ENCODE measurements at regions not wholly inside any gene's neighbourhood (a gene's known extent, or its start where the extent isn't known, plus 50 kb on each side); places are given as distances from the start of the nearest gene placed in this dataset.

DNA sequence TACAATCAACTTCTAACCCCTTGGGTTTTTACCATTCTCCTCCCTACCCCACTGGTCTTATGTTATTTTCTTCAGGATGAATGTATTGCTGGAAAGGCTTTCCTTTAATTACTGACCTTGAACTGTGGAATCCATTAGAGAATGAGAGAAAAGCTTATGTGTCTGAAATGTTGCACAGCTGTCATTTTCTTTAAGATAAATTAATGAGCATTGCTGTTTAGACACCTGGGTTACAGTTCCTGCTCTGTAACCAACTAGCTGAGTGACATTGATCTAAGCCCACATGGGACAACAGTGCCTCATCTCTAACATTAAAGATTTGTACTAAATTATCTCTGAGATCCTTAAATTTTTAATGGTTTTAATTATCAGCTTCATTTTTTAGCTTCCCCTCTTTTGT lies 507.0 kb downstream of the TAF11L14 start (continued):
- TF ChIP-seq, protein P1, sequence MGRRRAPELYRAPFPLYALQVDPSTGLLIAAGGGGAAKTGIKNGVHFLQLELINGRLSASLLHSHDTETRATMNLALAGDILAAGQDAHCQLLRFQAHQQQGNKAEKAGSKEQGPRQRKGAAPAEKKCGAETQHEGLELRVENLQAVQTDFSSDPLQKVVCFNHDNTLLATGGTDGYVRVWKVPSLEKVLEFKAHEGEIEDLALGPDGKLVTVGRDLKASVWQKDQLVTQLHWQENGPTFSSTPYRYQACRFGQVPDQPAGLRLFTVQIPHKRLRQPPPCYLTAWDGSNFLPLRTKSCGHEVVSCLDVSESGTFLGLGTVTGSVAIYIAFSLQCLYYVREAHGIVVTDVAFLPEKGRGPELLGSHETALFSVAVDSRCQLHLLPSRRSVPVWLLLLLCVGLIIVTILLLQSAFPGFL (CRISPR knock-in tag; IDR thresholded peaks at IDR 0.05), result no peak
- no peak for TF ChIP-seq HIVEP1 (CRISPR knock-in tag; IDR thresholded peaks at IDR 0.05)
- TF ChIP-seq, protein P2, sequence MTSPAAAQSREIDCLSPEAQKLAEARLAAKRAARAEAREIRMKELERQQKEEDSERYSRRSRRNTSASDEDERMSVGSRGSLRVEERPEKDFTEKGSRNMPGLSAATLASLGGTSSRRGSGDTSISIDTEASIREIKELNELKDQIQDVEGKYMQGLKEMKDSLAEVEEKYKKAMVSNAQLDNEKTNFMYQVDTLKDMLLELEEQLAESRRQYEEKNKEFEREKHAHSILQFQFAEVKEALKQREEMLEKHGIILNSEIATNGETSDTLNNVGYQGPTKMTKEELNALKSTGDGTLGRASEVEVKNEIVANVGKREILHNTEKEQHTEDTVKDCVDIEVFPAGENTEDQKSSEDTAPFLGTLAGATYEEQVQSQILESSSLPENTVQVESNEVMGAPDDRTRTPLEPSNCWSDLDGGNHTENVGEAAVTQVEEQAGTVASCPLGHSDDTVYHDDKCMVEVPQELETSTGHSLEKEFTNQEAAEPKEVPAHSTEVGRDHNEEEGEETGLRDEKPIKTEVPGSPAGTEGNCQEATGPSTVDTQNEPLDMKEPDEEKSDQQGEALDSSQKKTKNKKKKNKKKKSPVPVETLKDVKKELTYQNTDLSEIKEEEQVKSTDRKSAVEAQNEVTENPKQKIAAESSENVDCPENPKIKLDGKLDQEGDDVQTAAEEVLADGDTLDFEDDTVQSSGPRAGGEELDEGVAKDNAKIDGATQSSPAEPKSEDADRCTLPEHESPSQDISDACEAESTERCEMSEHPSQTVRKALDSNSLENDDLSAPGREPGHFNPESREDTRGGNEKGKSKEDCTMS (CRISPR knock-in tag; conservative IDR thresholded peaks at IDR 0.05), result no peak
- no peak for TF ChIP-seq ARNT2 (CRISPR knock-in tag; IDR thresholded peaks at IDR 0.05; ENCODE audit: low read depth)
- TF ChIP-seq, protein P3, sequence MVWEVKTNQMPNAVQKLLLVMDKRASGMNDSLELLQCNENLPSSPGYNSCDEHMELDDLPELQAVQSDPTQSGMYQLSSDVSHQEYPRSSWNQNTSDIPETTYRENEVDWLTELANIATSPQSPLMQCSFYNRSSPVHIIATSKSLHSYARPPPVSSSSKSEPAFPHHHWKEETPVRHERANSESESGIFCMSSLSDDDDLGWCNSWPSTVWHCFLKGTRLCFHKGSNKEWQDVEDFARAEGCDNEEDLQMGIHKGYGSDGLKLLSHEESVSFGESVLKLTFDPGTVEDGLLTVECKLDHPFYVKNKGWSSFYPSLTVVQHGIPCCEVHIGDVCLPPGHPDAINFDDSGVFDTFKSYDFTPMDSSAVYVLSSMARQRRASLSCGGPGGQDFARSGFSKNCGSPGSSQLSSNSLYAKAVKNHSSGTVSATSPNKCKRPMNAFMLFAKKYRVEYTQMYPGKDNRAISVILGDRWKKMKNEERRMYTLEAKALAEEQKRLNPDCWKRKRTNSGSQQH (CRISPR knock-in tag; IDR thresholded peaks at IDR 0.05; ENCODE audit: low read depth), result no peak
- TF ChIP-seq AGO2 (optimal IDR thresholded peaks at IDR 0.05; ENCODE audit: low read depth, low read length), result no peak
- no peak for TF ChIP-seq ZNF562 (CRISPR knock-in tag; IDR thresholded peaks at IDR 0.05; ENCODE audit: borderline replicate concordance)
- TF ChIP-seq PHF5A (CRISPR knock-in tag; IDR thresholded peaks at IDR 0.05; ENCODE audit: low read depth, unreplicated experiment), result no peak
- TF ChIP-seq ZNF790 (CRISPR knock-in tag; IDR thresholded peaks at IDR 0.05; ENCODE audit: borderline replicate concordance), result no peak

DNA sequence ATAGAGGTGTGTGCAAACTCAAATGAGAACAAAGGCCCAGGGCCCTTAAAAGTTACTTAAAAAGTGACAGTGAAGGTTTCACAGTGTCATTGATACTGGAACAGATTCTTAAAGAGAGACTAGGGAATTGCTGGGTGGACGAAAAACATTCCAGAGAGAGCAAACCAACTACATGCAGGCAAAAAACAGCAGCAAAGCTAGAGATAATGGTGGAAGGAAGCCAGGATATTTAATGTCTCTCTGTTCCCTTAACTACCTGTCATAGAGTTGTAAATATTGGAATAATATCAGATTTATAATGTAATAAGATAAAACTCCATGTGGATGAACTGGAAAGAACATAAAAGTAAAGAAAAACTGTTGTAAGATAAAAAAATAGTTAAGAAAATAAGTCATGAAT lies 508.6 kb downstream of the TAF11L14 start:
- H3K79me2 ChIP-seq (ENCODE audit: insufficient read depth, low read length), result no peaks in the 10 kb centered on the region
- ChIA-PET CTCF (ENCODE audit: low intra/inter-chr PET ratio, low total read pairs) (no interaction called here), POLR2A (no interaction called here)
- no peak overlapping the region for H2AFZ ChIP-seq (ENCODE audit: low read length)
- in situ Hi-C loops (cut with HindIII; ENCODE audit: extremely low pct_ligation_motif_present, low pct_unique_long_range_greater_than_20kb), result no loop called here
- peaks cover 79% of the 10 kb centered on the region for H3K9me3 ChIP-seq (ENCODE audit: low read length)
- H3K36me3 ChIP-seq (replicated peaks in 1 of 2; ENCODE audit: control insufficient read depth in 1 of 2, insufficient read depth in 2 of 2, low read length in 2 of 2), result no peaks in the 10 kb centered on the region
- ATAC-seq, result no peak
- 4% methylated on average over 1 of the region's 1 CpG for WGBS (ENCODE audit: low lambda C conversion rate)
- no peak overlapping the region for H3K4me3 ChIP-seq (replicated peaks in 1 of 3; ENCODE audit: insufficient read depth in 1 of 3, low read depth in 2 of 3, low read length in 3 of 3)
- no TSS peak for BruUV-seq (replicated peaks)
- no peaks in the 10 kb centered on the region for H3K27me3 ChIP-seq (ENCODE audit: control insufficient read depth in 1 of 2, insufficient read depth in 2 of 2, low read length in 2 of 2)
- no peaks in the 10 kb centered on the region for H4K20me1 ChIP-seq (ENCODE audit: insufficient read depth, low read length)
- H3K27ac ChIP-seq (ENCODE audit: extremely low read length, insufficient read depth, low read length), result no peak overlapping the region
- no peak overlapping the region for H3K4me2 ChIP-seq (ENCODE audit: low read depth, low read length)
- H3K9ac ChIP-seq (ENCODE audit: insufficient read depth, low read depth, low read length), result no peak overlapping the region
- no peak for DNase-seq (ENCODE audit: low spot score)
- FAIRE-seq, result no peak
- intact Hi-C loops (cut with micrococcal nuclease; ENCODE audit: unreplicated experiment), result no loop called here
- no peaks in the 10 kb centered on the region for H3K4me1 ChIP-seq (ENCODE audit: insufficient read depth, low read length)
- TF ChIP-seq RBM39 (IDR thresholded peaks at IDR 0.05; ENCODE audit: low read depth, low read length, poor library complexity, severe bottlenecking) (no peak), ZNF253 (CRISPR knock-in tag; IDR thresholded peaks at IDR 0.05; ENCODE audit: borderline replicate concordance) (no peak), MYC (CRISPR knock-in tag; IDR thresholded peaks at IDR 0.05; ENCODE audit: borderline replicate concordance) (no peak), ZNF777 (CRISPR knock-in tag; IDR thresholded peaks at IDR 0.05) (no peak)
- TF ChIP-seq, protein P4, sequence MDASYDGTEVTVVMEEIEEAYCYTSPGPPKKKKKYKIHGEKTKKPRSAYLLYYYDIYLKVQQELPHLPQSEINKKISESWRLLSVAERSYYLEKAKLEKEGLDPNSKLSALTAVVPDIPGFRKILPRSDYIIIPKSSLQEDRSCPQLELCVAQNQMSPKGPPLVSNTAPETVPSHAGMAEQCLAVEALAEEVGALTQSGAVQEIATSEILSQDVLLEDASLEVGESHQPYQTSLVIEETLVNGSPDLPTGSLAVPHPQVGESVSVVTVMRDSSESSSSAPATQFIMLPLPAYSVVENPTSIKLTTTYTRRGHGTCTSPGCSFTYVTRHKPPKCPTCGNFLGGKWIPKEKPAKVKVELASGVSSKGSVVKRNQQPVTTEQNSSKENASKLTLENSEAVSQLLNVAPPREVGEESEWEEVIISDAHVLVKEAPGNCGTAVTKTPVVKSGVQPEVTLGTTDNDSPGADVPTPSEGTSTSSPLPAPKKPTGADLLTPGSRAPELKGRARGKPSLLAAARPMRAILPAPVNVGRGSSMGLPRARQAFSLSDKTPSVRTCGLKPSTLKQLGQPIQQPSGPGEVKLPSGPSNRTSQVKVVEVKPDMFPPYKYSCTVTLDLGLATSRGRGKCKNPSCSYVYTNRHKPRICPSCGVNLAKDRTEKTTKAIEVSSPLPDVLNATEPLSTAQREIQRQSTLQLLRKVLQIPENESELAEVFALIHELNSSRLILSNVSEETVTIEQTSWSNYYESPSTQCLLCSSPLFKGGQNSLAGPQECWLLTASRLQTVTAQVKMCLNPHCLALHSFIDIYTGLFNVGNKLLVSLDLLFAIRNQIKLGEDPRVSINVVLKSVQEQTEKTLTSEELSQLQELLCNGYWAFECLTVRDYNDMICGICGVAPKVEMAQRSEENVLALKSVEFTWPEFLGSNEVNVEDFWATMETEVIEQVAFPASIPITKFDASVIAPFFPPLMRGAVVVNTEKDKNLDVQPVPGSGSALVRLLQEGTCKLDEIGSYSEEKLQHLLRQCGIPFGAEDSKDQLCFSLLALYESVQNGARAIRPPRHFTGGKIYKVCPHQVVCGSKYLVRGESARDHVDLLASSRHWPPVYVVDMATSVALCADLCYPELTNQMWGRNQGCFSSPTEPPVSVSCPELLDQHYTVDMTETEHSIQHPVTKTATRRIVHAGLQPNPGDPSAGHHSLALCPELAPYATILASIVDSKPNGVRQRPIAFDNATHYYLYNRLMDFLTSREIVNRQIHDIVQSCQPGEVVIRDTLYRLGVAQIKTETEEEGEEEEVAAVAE (CRISPR knock-in tag; IDR thresholded peaks at IDR 0.05; ENCODE audit: borderline replicate concordance), result no peak

All from HepG2 (cell line).